ENCODE measurements at regions not wholly inside any gene's neighbourhood (a gene's known extent, or its start where the extent isn't known, plus 50 kb on each side); places are given as distances from the start of the nearest gene placed in this dataset.
"Not testable (repeated sequence)": the region's sequence is repeated elsewhere in the genome, so short reads cannot be mapped to it uniquely, and the experiment has no call there.

- DNase-seq: not testable (repeated sequence)
These were observed 592.3 kb upstream of the AADAT start for GRCh38 chr4:170682087-170682486.

- no peak for DNase-seq
These were observed 586.0 kb upstream of the AADAT start for GRCh38 chr4:170675568-170676262.

DNA sequence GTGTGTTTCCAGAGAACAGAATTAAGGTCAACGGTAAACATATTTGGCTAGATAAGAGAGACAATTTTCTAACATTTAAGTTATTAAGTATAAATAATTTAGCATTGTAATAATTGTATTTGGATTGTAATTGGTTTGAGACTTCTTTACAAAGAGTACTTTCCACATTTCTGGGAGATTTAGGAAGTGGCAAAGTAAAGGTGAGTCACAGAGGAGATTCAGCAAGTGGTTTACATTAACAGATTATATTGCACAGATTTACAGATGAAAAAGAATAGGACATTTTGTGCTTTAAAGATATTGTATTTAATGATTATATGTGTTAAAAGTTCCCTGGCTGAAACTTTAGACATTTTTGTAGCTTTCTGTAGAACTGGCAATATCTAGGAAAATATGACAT lies 584.4 kb upstream of the AADAT start:
- no peak for DNase-seq

DNA sequence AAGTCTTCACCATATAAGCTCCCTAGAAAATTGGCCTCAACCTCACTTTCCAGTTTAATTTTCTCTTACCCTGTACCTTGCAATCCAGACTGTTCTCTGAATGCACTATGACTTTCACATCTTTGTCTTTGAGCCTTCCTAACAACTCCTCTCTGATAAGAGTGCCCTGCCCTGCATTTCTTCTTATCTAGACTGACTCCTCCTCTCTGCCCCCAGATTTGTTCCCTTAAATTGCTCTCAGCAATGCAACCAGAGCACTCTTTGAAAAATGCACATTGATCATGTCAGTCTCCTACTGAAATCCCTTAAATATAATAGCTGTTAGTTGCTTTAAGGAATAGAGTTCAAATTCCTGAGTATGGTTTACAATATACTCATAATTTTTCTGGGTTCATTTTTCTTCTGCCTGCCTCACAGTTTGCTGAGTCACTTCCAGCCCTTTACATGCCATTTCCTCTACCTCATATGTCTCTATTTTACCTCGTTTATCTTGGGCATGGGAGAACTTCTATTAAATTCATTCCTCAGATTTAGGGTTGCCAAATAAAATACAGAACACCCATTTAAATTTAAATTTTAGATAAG lies 582.7 kb upstream of the AADAT start:
- no peak for DNase-seq

DNA sequence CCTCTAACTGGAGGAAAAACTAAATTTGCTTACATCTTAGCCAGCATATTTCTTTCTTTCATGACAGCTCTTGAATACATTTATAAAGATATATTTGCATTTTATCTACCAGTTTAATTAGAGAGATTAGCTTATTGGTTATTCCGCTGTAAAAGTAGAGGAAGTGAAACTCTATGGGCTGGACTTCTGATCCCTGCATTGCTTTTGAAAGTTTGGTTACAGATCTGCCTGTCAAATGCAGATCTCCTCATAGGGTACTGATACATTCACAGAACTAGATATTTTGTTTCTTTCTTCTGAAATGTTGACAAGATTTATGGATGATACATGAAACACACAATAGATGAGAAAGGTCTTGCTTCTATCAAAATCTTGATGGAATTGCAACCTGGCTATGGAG lies 581.4 kb upstream of the AADAT start:
- no peak for DNase-seq

DNA sequence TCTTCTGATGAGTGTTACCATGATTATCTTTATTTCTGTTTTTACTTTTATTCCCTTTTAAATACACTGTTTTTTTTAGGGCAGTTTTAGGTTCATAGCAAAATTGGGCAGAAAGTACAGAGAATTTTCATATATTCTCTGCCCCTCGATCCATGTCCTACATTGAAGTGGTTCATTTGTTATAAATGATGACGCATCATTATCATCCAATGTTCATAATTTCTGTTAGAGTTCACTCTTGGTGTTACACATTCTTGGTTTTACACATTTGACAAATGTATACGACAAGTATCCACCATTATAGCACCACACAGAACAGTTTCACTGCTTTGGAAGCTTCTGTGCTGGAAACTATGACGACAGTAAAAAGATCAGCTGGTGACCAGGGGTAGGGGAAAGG lies 578.1 kb upstream of the AADAT start:
- DNase-seq: no peak

GRCh38 chr4:170666909-170667308 lies 577.2 kb upstream of the AADAT start:
- no peak for DNase-seq

DNA sequence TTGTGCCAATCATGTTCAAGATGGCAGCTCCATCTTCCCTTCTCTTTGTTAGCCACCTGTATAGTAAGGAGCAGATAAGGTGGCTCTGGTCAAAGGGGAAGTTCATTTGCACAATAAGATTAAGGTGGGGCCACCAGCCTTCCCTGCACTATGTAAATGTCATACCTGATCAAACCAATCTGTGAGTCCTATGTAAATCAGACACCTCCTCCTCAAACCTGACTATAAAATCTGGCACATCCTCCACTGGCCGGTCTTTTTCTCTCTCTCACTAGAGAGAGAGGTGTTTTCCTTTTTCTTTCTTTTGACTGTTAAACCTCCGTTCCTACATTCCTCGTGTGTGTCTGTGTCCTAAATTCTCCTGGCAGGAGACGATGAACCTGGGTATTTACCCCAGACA lies 572.5 kb upstream of the AADAT start:
- no peak for DNase-seq

GRCh38 chr4:170657761-170658160 lies 568.0 kb upstream of the AADAT start:
- DNase-seq: no peak

DNA sequence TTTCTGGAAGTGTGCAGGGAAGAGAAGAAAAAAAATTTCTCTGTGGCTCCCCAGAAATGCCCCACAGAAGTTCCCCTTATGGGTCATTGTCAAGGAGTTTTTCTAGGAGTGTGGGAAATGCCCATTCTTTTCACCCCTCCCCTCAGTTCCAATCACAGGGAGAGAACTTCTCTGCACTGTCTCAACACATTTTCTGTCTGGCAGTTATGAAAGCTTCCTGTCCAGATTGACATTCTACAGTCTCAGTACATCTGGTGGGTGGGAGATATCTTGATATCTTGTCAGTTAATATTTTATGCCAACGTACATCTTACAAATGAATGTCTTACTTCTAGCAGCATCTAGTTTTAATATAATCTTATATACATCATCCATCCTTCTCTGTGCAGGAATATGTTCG lies 566.8 kb upstream of the AADAT start:
- DNase-seq: no peak

- DNase-seq: no peak
These were observed 562.8 kb upstream of the AADAT start for GRCh38 chr4:170652571-170652970.

DNA sequence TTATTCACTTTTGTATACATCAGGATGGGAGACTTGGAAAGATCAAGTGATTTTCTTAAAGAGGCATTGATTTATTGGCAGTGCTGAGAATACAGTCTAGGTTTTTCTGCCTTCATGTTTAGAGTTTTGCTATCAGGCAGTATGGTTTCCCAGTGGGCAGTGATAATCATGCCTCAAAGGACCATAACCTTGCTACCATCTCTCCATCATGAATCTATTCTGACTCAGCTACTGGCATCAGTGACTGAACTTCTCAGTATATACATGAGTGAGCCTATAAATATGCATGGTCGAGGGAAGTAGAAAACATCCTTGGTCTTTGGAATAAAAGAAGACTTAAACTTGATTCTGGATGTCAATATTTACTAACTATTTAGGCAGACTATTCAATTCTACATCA lies 562.0 kb upstream of the AADAT start:
- no peak for DNase-seq

GRCh38 chr4:170627418-170627817 lies 537.7 kb upstream of the AADAT start:
- DNase-seq: no peak

DNA sequence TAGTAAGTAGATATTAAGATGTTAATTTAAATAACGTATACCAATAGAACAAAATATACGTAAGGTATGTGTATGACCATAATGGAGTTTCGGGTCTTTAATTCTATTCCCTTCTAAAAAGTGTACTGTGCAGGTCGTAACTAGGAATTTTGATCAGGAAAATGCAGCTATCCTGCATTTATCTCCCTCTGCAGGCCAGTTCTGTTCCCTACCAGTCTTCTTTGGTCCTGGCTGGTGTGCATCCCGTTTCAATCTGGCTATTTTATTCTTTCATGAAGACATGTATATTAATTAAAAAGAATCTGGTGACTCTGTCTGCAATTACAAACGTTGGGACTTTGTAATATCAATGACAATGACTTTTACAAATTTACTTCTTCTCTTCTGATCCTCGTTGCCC lies 534.1 kb upstream of the AADAT start:
- no peak for DNase-seq

DNA sequence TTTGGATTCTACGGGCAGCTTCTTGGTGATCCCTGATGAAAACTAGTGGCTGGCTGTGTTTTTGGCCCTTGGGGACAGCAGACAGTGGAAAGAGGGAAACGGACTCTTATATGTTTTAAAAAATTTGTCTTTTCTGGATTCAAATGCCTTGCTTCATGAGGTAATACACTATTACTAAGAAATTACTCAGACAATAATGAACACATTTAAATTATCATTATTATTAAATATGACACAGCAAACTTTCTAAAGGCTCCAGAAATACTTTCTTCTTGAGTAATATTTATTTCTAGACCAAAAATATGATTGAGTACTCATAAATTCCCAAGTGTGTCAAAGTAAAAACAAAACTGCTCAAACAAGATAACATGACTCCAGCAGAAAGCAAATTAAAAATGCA lies 520.7 kb upstream of the AADAT start:
- DNase-seq: no peak

DNA sequence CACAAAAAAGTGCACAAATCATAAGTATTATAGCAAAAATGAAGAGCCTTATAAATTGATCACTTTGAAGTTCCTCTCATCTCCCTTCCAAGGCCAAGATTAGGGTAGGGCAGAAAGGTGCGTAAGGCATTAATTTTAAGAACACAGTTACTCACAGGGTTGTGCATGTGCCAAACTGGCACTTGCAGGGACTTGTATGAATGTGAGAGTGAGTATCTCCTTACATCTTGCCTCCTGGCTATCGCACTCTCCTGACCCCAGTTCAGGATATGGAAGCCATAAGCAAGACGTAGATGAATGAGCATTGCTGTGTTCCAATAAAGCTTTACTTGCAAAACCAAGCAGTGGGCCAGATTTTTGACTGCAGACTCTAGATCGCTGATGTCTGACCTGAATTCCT lies 510.1 kb upstream of the AADAT start:
- no peak for DNase-seq

- no peak for DNase-seq
These were observed 501.3 kb upstream of the AADAT start for GRCh38 chr4:170591076-170591475.

DNA sequence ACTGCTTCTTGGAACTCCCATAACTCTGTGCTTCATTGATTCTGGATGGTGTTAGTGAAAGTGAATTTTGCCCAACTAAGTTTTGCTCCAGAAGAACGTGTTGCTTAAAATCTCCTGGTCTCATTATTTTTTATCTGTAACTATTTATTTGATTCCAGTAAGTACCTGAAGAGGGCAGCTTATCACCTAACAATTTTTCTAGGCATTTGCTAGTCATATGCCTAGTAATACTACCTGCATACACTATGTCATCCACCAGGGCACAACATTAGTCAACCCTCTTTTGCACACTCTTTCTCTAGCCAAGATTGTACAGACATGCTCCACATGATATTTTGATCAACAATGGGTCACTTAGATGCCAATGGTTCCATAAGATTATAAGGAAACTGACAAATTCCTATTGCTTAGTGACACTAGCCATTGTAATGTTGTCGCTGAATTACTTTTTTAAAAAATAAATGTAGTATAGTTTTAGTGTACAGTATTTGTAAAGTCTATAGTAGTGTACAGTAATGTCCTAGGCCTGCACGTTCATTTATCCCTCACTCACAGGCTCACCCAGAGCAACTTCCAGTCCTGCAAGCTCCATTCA lies 499.9 kb upstream of the AADAT start:
- no peak for DNase-seq

DNA sequence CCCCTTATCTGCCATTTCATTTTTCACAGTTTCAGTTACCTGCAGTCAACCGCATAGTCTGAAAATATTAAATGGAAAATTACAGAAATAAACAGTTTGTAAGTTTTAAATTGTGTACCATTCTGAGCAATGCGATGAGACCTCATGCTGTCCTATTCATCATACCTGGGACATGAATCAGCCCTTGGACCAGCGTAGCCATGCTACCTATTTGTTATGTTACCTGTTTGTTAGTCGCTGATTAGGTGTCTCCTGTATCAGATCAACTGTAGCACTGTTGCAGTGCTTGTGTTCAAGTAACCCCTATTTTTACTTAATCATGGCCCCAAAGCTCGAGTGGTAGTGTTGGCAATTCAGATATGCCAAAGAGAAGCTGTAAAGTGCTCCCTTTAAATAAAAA lies 492.2 kb upstream of the AADAT start:
- no peak for DNase-seq

DNA sequence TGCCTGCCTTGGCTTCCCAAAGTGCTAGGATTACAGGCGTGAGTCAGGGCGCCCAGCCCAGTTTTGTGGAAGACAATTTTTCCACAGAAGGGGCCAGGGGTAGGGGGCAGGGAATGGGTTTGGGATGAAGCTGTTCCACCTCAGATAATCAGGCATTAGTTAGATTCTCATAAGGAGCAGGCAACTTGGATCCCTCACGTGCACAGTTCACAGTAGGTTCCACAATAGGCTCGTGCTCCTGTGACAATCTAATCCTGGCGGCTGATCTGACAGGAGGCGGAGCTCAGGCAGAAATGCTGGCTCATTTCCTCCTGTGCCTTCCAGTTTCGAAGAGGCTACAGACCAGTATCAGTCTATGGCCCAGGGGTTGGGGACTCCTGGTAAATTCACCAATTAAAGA lies 491.6 kb upstream of the AADAT start:
- no peak for DNase-seq

DNA sequence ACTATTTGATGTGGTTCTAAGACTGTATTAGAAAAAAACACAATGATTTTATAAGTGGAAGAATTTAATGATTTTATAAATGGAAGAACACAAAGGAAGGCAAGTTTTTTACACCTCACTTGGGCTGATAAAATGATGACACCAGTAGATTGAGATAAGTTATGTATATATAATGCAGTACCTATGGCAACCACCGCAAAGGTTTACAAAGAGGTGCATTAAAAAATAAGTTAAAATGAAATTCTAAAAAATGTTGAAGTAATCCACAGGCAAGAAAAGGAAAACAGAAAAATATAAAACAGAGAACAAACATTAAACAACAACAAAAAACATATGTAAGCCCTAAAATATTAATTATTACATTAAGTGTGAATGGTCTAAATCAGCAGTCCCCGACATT lies 490.9 kb upstream of the AADAT start:
- no peak for DNase-seq

DNA sequence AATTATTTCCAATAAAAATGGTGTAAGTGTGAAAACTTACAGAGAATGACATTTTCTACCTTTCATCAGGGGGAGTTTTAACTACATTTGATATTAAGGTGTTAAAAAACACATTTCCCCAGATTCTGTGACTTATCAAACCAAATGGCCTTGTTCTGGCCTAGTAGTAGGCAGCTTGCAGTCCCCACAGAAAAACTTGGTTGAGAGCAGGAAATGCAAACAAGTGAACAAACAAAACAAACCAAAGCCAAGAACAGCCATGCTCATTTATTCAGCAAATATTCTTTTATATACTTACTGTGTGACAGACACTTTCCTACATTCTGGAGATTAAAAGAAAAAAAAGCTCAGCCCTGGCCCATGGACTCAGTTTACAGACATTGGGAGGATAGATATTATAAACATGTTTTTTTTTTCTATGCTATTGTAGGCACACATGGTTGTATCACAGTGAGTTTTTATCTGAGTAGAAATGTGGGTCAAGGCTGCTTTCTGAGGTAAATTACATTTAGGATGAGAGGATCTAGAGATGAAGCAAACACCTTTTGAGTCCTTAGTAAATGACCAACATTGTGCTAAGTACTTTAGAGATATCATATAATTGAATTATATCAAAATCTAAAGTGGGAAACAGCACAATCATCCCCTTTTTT lies 449.2 kb upstream of the AADAT start:
- no peak for DNase-seq

DNA sequence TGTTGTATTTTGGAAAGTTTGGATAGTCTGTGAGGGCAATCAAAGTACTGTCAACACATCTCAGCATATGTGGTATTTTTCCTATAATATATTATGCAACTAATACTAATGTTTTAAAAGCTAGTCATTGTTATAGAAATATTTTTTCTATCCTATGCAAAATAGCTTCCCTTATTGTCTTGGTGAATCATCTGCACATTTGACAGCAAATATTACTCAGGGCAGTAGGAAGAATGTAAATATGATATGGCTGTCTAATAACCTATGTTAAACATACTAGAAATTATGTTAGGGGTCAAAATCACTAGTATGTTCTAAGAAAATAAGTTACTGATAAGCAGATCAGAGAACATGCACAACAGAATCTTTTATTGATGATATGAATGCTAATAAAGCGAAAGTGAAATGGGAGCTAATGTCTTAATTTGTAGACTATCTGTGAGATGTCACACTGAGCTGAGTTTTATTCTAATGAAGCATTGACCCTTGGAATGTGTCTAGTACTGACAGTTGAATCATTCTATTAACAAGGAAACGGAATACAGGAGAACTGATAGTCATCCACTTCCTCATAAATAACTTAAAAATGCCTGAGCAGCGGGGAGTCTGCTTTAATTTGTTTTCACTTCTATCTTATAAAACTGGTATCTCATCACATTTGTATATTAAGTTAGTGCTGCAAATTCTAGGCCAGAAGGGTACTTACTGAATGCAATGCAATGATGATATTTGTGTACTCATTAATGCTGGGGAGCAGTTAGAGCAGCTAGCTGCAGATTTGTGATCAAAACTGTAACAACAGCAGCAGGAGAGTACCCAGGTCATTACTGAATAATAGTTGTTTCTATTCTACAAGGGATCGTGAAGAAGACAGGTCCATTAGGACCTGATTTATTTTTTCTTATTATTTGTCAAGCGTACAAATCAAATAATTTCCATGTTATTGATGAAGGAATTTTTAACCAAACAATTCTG lies 440.3 kb upstream of the AADAT start:
- DNase-seq: no peak
